Muscle layer of colon (tissue), 2 donors: ENCODE measurements at regions not wholly inside any gene's neighbourhood (a gene's known extent, or its start where the extent isn't known, plus 50 kb on each side); places are given as distances from the start of the nearest gene placed in this dataset.
"Not testable (repeated sequence)": the region's sequence is repeated elsewhere in the genome, so short reads cannot be mapped to it uniquely, and the experiment has no call there.

Source experiments
- H3K27ac ChIP-seq: one replicate; pipeline ENCODE4 v1.7.0; 2013; ENCODE audit warnings: low read depth, mild to moderate bottlenecking, low read length, moderate library complexity
- H3K27me3 ChIP-seq, 2 donors: one replicate each; pipeline ENCODE4 v1.7.0; 2013; ENCODE audit warnings: low read length in 2 of 2, mild to moderate bottlenecking in 2 of 2; ENCODE audit not compliant: insufficient read depth in 2 of 2, control insufficient read depth in 1 of 2
- H3K36me3 ChIP-seq: one replicate; pipeline ENCODE4 v1.7.0; 2013; ENCODE audit warnings: mild to moderate bottlenecking, low read length; ENCODE audit not compliant: insufficient read depth
- H3K4me1 ChIP-seq: one replicate; pipeline ENCODE4 v1.7.0; 2013; ENCODE audit warnings: mild to moderate bottlenecking, low read length; ENCODE audit not compliant: insufficient read depth
- H3K4me3 ChIP-seq, 2 donors: one replicate each; pipeline ENCODE4 v1.7.0; 2013; ENCODE audit warnings: low read length in 2 of 2, low read depth in 1 of 2, mild to moderate bottlenecking in 1 of 2, moderate library complexity in 1 of 2
- H3K9ac ChIP-seq: one replicate; pipeline ENCODE4 v1.7.0; 2013; ENCODE audit warnings: low read length
- H3K9me3 ChIP-seq: one replicate; pipeline ENCODE4 v1.7.0; 2013; ENCODE audit warnings: mild to moderate bottlenecking, low read length
- donor health status: abdominal sarcoma.
- donor health status: Adenocarcinoma of cecum.

GRCh38 chr9:38251036-38251860, 141.3 kb upstream of the ALDH1B1 start:
- H3K4me3 ChIP-seq = no peak overlapping the region
- H3K27ac ChIP-seq = no peak overlapping the region
- H3K27me3 ChIP-seq = no peaks in the 10 kb centered on the region
- H3K9me3 ChIP-seq = no peaks in the 10 kb centered on the region
- H3K4me1 ChIP-seq = no peaks in the 10 kb centered on the region
- no peaks in the 10 kb centered on the region for H3K36me3 ChIP-seq
- no peak overlapping the region for H3K9ac ChIP-seq

GRCh38 chr9:38250279-38251035, 142.0 kb upstream of the ALDH1B1 start:
- H3K27ac ChIP-seq = no peak overlapping the region
- H3K9me3 ChIP-seq = no peaks in the 10 kb centered on the region
- H3K9ac ChIP-seq = no peak overlapping the region
- no peaks in the 10 kb centered on the region for H3K4me1 ChIP-seq
- no peak overlapping the region for H3K4me3 ChIP-seq
- no peaks in the 10 kb centered on the region for H3K27me3 ChIP-seq
- no peaks in the 10 kb centered on the region for H3K36me3 ChIP-seq

DNA sequence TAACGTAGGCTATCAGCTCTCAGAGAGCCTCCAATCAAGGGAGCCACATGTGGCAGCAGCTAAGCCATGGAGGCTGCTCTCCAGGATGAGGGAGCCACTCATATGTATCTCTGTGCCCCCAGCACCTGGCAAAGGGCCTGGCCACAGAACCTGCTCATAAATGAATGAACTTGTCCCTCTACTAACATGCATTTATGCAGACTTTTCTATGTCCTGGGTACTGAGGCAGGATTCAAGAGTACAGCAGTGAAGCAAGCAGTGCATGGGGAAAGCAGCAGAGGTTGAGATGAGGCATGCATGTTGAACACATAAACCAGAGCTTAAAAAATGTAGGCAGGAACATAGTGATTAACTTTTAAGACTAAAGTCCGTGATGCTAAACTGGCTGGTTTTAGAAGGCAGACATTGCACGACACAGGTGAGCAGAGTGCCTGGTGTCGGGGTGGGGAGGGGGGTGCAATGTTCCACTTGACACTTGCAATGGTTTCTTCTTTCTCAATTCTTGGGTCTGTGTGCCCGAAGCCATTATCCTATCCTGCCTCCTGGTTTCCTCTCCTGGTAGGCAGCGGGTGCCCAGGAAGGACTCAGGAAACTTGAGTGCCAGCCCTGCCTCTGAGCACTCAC, 142.8 kb upstream of the ALDH1B1 start:
- no peak overlapping the region for H3K27ac ChIP-seq
- H3K4me3 ChIP-seq = no peak overlapping the region
- H3K36me3 ChIP-seq = no peaks in the 10 kb centered on the region
- H3K9ac ChIP-seq = no peak overlapping the region
- H3K4me1 ChIP-seq = no peaks in the 10 kb centered on the region
- no peaks in the 10 kb centered on the region for H3K9me3 ChIP-seq
- H3K27me3 ChIP-seq = no peaks in the 10 kb centered on the region

- Histone ChIP-seq H3K27me3 (no peaks in the 10 kb centered on the region), H3K36me3 (no peaks in the 10 kb centered on the region), H3K9ac (no peak overlapping the region), H3K27ac (no peak overlapping the region), H3K4me3 (no peak overlapping the region), H3K4me1 (no peaks in the 10 kb centered on the region), H3K9me3 (no peaks in the 10 kb centered on the region)
These were observed 143.5 kb upstream of the ALDH1B1 start for GRCh38 chr9:38249049-38249448.

DNA sequence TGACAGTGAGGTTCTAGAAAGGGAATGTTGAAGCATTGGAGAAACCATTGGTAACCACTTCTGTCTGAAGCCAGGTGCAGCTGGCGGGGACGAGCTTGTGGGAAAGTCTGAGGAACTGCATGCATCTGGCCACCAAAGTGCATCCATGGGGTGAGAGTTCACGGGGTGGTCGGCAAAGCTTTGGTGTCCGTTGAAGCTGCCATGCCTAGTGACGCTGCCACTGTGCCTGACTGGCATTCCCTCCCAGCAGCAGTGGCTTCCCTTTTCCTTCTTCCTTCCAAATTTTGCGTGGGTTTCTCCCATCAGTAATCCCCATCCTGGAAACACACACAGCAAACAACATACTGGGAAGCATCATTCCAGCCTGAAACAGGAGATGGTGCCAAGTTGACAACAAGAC, 145.7 kb upstream of the ALDH1B1 start:
- Histone ChIP-seq H3K9me3 (no peaks in the 10 kb centered on the region), H3K4me3 (no peak overlapping the region), H3K4me1 (no peaks in the 10 kb centered on the region), H3K27ac (no peak overlapping the region), H3K9ac (no peak overlapping the region), H3K36me3 (no peaks in the 10 kb centered on the region), H3K27me3 (no peaks in the 10 kb centered on the region)

- H3K27ac ChIP-seq = no peak overlapping the region
- H3K4me1 ChIP-seq = no peaks in the 10 kb centered on the region
- no peaks in the 10 kb centered on the region for H3K27me3 ChIP-seq
- no peaks in the 10 kb centered on the region for H3K36me3 ChIP-seq
- no peaks in the 10 kb centered on the region for H3K9me3 ChIP-seq
- no peak overlapping the region for H3K9ac ChIP-seq
- H3K4me3 ChIP-seq = no peak overlapping the region
These were observed 147.5 kb upstream of the ALDH1B1 start for GRCh38 chr9:38244971-38245370.

DNA sequence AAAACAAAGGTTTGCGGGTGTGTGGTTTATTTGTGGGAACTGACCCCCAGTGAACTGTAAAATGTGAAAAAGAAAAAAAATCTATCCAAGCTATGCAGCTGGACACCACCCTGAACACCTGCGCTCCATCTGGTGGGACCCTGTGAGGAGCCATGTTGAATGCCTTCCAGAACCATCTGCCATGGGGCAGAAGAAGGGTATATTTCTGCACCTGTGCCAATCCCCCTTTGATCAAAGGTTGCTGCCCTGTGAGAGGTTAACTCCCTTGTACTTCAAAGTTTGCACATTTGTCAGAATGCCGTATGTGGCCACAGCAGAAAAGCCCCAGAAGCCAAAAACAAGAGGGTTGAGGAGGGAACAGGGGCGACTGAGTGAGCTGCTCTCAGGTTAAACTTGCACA, 148.5 kb upstream of the ALDH1B1 start:
- Histone ChIP-seq H3K27me3 (no peaks in the 10 kb centered on the region), H3K36me3 (no peaks in the 10 kb centered on the region), H3K4me3 (no peak overlapping the region), H3K9ac (no peak overlapping the region), H3K27ac (no peak overlapping the region), H3K9me3 (no peaks in the 10 kb centered on the region), H3K4me1 (no peaks in the 10 kb centered on the region)

DNA sequence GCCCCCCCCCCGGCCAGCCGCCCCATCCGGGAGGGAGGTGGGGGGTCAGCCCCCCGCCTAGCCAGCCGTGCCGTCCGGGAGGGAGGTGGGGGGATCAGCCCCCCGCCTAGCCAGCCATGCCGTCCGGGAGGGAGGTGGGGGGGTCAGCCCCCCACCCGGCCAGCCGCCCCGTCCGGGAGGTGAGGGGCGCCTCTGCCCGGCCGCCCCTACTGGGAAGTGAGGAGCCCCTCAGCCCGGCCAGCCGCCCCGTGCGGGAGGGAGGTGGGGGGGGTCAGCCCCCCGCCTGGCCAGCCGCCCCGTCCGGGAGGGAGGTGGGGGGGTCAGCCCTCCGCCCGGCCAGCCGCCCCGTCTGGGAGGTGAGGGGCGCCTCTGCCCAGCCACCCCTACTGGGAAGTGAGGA, 150.4 kb upstream of the ALDH1B1 start:
- not testable (repeated sequence) for H3K27me3 ChIP-seq, H3K27ac ChIP-seq, H3K36me3 ChIP-seq, H3K9ac ChIP-seq, H3K4me3 ChIP-seq, H3K4me1 ChIP-seq, H3K9me3 ChIP-seq

GRCh38 chr9:38240051-38240450, 152.5 kb upstream of the ALDH1B1 start:
- Histone ChIP-seq H3K36me3 (no peaks in the 10 kb centered on the region), H3K9ac (no peak overlapping the region), H3K4me1 (no peaks in the 10 kb centered on the region), H3K9me3 (no peaks in the 10 kb centered on the region), H3K27ac (no peak overlapping the region), H3K4me3 (no peak overlapping the region), H3K27me3 (no peaks in the 10 kb centered on the region)

DNA sequence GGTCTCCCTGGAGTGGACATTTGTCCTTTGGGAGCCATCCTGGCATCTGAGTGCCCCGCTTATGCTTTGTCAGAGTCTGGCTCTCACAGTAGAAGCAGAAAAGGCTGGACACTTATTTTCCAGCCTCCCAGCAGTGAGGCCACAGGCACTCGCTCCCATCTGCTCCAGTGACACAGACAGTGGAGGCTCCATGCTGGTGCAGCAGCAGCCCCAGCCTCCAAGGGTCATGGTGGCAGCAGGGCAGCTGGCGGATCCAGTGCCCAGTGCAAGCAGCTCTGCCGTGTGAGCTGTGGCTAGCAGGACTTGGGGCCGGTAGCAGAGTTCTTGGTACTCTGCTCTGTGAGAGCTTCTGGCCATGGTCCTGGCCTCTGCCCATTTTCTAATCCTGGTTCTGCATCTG, 157.3 kb upstream of the ALDH1B1 start:
- Histone ChIP-seq H3K4me1 (no peaks in the 10 kb centered on the region), H3K9me3 (no peaks in the 10 kb centered on the region), H3K36me3 (no peaks in the 10 kb centered on the region), H3K9ac (no peak overlapping the region), H3K27ac (no peak overlapping the region), H3K27me3 (no peaks in the 10 kb centered on the region), H3K4me3 (no peak overlapping the region)

DNA sequence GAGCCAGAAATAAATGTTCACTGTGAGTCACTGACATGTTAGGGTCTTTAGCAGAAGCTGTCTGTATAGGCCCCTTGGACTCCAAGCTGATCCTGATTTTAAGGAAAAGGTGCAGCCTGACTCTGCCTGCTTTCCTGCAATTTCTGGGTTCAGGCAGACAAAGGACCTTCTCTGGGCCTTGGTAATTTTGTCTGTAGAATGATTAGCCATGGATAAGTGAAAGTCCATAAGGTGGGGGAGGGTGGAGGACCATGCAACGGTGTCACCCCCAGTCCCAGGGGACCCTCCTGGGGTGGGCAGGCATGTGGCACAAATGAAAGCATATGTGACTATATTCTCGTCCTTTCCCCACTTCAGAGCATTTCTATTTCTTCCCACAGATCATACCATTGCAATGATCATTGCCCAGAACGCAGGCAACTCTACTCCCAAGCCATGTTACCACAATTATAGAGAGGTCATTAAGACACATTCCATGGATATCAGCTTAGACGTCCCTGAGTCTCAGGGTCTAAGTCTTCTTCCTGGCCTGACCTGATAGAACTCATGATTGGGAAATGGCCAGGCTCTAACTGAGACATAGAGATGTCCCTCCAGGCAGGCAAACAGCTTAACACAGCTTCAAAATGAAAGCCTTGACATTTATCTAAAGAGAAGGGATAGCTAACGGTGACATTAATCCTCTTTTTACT, 157.9 kb upstream of the ALDH1B1 start:
- no peak overlapping the region for H3K4me3 ChIP-seq
- no peaks in the 10 kb centered on the region for H3K36me3 ChIP-seq
- no peaks in the 10 kb centered on the region for H3K27me3 ChIP-seq
- H3K27ac ChIP-seq = no peak overlapping the region
- no peak overlapping the region for H3K9ac ChIP-seq
- no peaks in the 10 kb centered on the region for H3K4me1 ChIP-seq
- no peaks in the 10 kb centered on the region for H3K9me3 ChIP-seq
